H9 (cell line): ENCODE measurements at regions not wholly inside any gene's neighbourhood (a gene's known extent, or its start where the extent isn't known, plus 50 kb on each side); places are given as distances from the start of the nearest gene placed in this dataset.

Experiments used
- DNase-seq: peaks from one replicate; pipeline ENCODE4 v3.0.0-alpha.2; 2017
- H2AFZ ChIP-seq: one replicate; pipeline ENCODE4 v1.6.1; 2013; ENCODE audit warnings: mild to moderate bottlenecking, low read length, control low read depth, moderate library complexity
- H2AK5ac ChIP-seq: 2 replicates; pipeline ENCODE4 v1.6.1; 2013; ENCODE audit warnings: low read length, control low read depth, mixed read lengths; ENCODE audit not compliant: insufficient read length
- H2BK120ac ChIP-seq: one replicate; pipeline ENCODE4 v1.6.1; 2013; ENCODE audit warnings: low read depth, mild to moderate bottlenecking, low read length, control low read depth, inconsistent platforms; ENCODE audit not compliant: poor library complexity, severe bottlenecking
- H2BK12ac ChIP-seq: 2 replicates; pipeline ENCODE4 v1.6.1; 2013; ENCODE audit warnings: low read length, control low read depth, mixed read lengths, low read depth; ENCODE audit not compliant: insufficient read length
- H2BK15ac ChIP-seq: 2 replicates; pipeline ENCODE4 v1.6.1; 2013; ENCODE audit warnings: low read depth, low read length, control low read depth
- H2BK20ac ChIP-seq: one replicate; pipeline ENCODE4 v1.6.1; 2013; ENCODE audit warnings: low read depth, mild to moderate bottlenecking, low read length, control low read depth, inconsistent platforms; ENCODE audit not compliant: poor library complexity, severe bottlenecking
- H2BK5ac ChIP-seq: 2 replicates; pipeline ENCODE4 v1.6.1; 2013; ENCODE audit warnings: low read length, control low read depth, mixed read lengths; ENCODE audit not compliant: insufficient read length
- H3K14ac ChIP-seq: 2 replicates; pipeline ENCODE4 v1.6.1; 2013; ENCODE audit warnings: low read length, control low read depth; ENCODE audit not compliant: insufficient read depth
- H3K18ac ChIP-seq: 2 replicates; pipeline ENCODE4 v1.6.1; 2013; ENCODE audit warnings: low read depth, mild to moderate bottlenecking, mixed read lengths, low read length, control low read depth; ENCODE audit not compliant: insufficient read length
- H3K23ac ChIP-seq: 2 replicates; pipeline ENCODE4 v1.6.1; 2013; ENCODE audit warnings: low read length, control low read depth, mixed read lengths, low read depth; ENCODE audit not compliant: insufficient read length
- H3K23me2 ChIP-seq: 2 replicates; pipeline ENCODE4 v1.6.1; 2013; ENCODE audit warnings: low read depth, mild to moderate bottlenecking, mixed read lengths, low read length, control low read depth; ENCODE audit not compliant: insufficient read length, poor library complexity, severe bottlenecking
- H3K27ac ChIP-seq: 2 replicates; pipeline ENCODE4 v1.5.1; 2013; ENCODE audit warnings: low read length, control low read depth, mixed read lengths, low read depth; ENCODE audit not compliant: insufficient read length
- H3K27me3 ChIP-seq: 2 replicates; pipeline ENCODE4 v1.6.1; 2013; ENCODE audit warnings: low read length, control low read depth, inconsistent platforms; ENCODE audit not compliant: insufficient read depth
- H3K4ac ChIP-seq: 2 replicates; pipeline ENCODE4 v1.6.1; 2013; ENCODE audit warnings: low read depth, mild to moderate bottlenecking, control low read depth, inconsistent platforms, low read length, moderate library complexity
- H3K4me1 ChIP-seq: 2 replicates; pipeline ENCODE4 v1.6.1; 2013; ENCODE audit warnings: low read length, control low read depth, inconsistent platforms; ENCODE audit not compliant: insufficient read depth
- H3K4me2 ChIP-seq: 2 replicates; pipeline ENCODE4 v1.6.1; 2013; ENCODE audit warnings: low read length, control low read depth, mixed read lengths; ENCODE audit not compliant: insufficient read length, insufficient read depth
- H3K56ac ChIP-seq: 2 replicates; pipeline ENCODE4 v1.6.1; 2013; ENCODE audit warnings: low read depth, mild to moderate bottlenecking, mixed read lengths, low read length, control low read depth; ENCODE audit not compliant: insufficient read length
- H3K79me1 ChIP-seq: 2 replicates; pipeline ENCODE4 v1.6.1; 2013; ENCODE audit warnings: low read depth, mild to moderate bottlenecking, moderate library complexity, low read length, control low read depth, inconsistent platforms; ENCODE audit not compliant: insufficient read depth, poor library complexity, severe bottlenecking
- H3K79me2 ChIP-seq: 2 replicates; pipeline ENCODE4 v1.6.1; 2013; ENCODE audit warnings: low read length, control low read depth, inconsistent platforms; ENCODE audit not compliant: insufficient read depth
- H3K9ac ChIP-seq: 2 replicates; pipeline ENCODE4 v1.6.1; 2013; ENCODE audit warnings: low read length, control low read depth, mixed read lengths; ENCODE audit not compliant: insufficient read length; ENCODE audit errors: extremely low read depth
- H3K9me3 ChIP-seq: one replicate; pipeline ENCODE4 v1.6.1; 2013; ENCODE audit warnings: low read depth, low read length, inconsistent platforms; ENCODE audit not compliant: control insufficient read depth
- H3T11ph ChIP-seq: one replicate; pipeline ENCODE4 v1.6.1; 2013; ENCODE audit warnings: mild to moderate bottlenecking, low read length, control low read depth, inconsistent platforms
- H4K20me1 ChIP-seq: one replicate; pipeline ENCODE4 v1.6.1; 2013; ENCODE audit not compliant: control insufficient read depth, insufficient read length, insufficient read depth
- H4K5ac ChIP-seq: 2 replicates; pipeline ENCODE4 v1.6.1; 2013; ENCODE audit warnings: low read depth, mild to moderate bottlenecking, mixed read lengths, low read length, control low read depth; ENCODE audit not compliant: insufficient read length
- H4K8ac ChIP-seq: replicated peaks from 2 replicates; pipeline ENCODE4 v1.6.1; 2013; ENCODE audit warnings: low read length, control low read depth, mixed read lengths, low read depth; ENCODE audit not compliant: insufficient read length
- H4K91ac ChIP-seq: 2 replicates; pipeline ENCODE4 v1.6.1; 2013; ENCODE audit warnings: low read depth, mild to moderate bottlenecking, moderate library complexity, mixed read lengths, low read length, control low read depth; ENCODE audit not compliant: insufficient read length
- H3K27ac Mint-ChIP-seq, 3 experiments: 2 replicates in 2 of 3; 3 replicates in 1 of 3; pipeline ENCODE4 v1.8.0; 2020 to 2021; ENCODE audit warnings: mixed read lengths in 3 of 3, mild to moderate bottlenecking in 1 of 3, moderate library complexity in 1 of 3
- H3K27me3 Mint-ChIP-seq: 2 replicates; pipeline ENCODE4 v1.8.0; 2021; ENCODE audit warnings: low read depth, mild to moderate bottlenecking, moderate library complexity, mixed read lengths
- H3K36me3 Mint-ChIP-seq, 3 experiments: 2 replicates in 2 of 3; 3 replicates in 1 of 3; pipeline ENCODE4 v1.8.0; 2020 to 2021; ENCODE audit warnings: low read depth in 3 of 3, mixed read lengths in 3 of 3; ENCODE audit not compliant: insufficient read depth in 1 of 3
- H3K4me1 Mint-ChIP-seq, 2 experiments: 2 replicates each; pipeline ENCODE4 v1.8.0; 2020; ENCODE audit warnings: mixed read lengths in 2 of 2
- H3K4me3 Mint-ChIP-seq, 2 experiments: 2 replicates in 1 of 2; 3 replicates in 1 of 2; pipeline ENCODE4 v1.8.0; 2020 to 2021; ENCODE audit warnings: mild to moderate bottlenecking in 2 of 2, mixed read lengths in 2 of 2, moderate library complexity in 1 of 2
- H3K9me3 Mint-ChIP-seq, 2 experiments: 2 replicates in 1 of 2; 3 replicates in 1 of 2; pipeline ENCODE4 v1.8.0; 2020; ENCODE audit warnings: mild to moderate bottlenecking in 2 of 2, mixed read lengths in 2 of 2, moderate library complexity in 1 of 2
- CTCF ChIP-seq: fragments of 200-600 bp; sonication (generic); conservative IDR thresholded peaks from 3 replicates; pipeline ENCODE4 v1.8.0; 2021; ENCODE audit warnings: antibody characterized with exemption, mild to moderate bottlenecking
- WGBS: extraction: QIAGEN DNeasy Blood & Tissue Kit; methylation state at CpG from one replicate; pipeline ENCODE4 v1.1.7; 2013; ENCODE audit warnings: missing lambda C conversion rate, low lambda C conversion rate, mixed read lengths; ENCODE audit not compliant: insufficient read length; ENCODE audit errors: extremely low coverage; 5-methylcytosine and 5-hydroxymethylcytosine counted together

GRCh38 chr15:91710080-91710698, 143.3 kb upstream of the SLCO3A1 start:
- H2AFZ ChIP-seq, result no peak overlapping the region
- H3K23ac ChIP-seq, result no peak overlapping the region
- no peak overlapping the region for H3K4me2 ChIP-seq
- no peaks in the 10 kb centered on the region; the same call in 1 of the 2 replicates for H3K4me1 ChIP-seq
- H2BK20ac ChIP-seq, result no peak overlapping the region
- H3K27me3 Mint-ChIP-seq, result peaks cover 2% of the 10 kb centered on the region
- H3K9me3 ChIP-seq, result no peaks in the 10 kb centered on the region
- no peak overlapping the region for H3K18ac ChIP-seq
- H4K20me1 ChIP-seq, result no peaks in the 10 kb centered on the region
- no peak overlapping the region for H2BK120ac ChIP-seq
- no peaks in the 10 kb centered on the region for H3K79me2 ChIP-seq
- no peaks in the 10 kb centered on the region for H3K79me1 ChIP-seq
- H2AK5ac ChIP-seq, result no peak overlapping the region
- TF ChIP-seq CTCF, result no peak
- H3K9me3 Mint-ChIP-seq, result peaks cover 2 to 7% of the 10 kb centered on the region in 2 experiments; a peak in 1 of 5 replicates
- no CpG with 5 or more reads among the region's 3 CpGs for WGBS
- no peak overlapping the region for H4K8ac ChIP-seq
- H3K4ac ChIP-seq, result no peak overlapping the region
- H2BK12ac ChIP-seq, result no peak overlapping the region
- no peak overlapping the region for H3K4me3 Mint-ChIP-seq
- H2BK15ac ChIP-seq, result no peak overlapping the region
- no peak overlapping the region for H3K9ac ChIP-seq
- no peaks in the 10 kb centered on the region for H3K23me2 ChIP-seq
- no peak overlapping the region for H3T11ph ChIP-seq
- peaks cover 6 to 10% of the 10 kb centered on the region in 2 experiments; a peak in 3 of 4 replicates for H3K4me1 Mint-ChIP-seq
- H3K36me3 Mint-ChIP-seq, result no peaks in the 10 kb centered on the region
- H2BK5ac ChIP-seq, result no peak overlapping the region
- H3K27ac ChIP-seq, result no peak overlapping the region
- H4K5ac ChIP-seq, result no peak overlapping the region
- DNase-seq, result no peak
- H4K91ac ChIP-seq, result no peak overlapping the region
- no peak overlapping the region for H3K14ac ChIP-seq
- H3K27ac Mint-ChIP-seq, result no peak overlapping the region
- H3K27me3 ChIP-seq, result no peaks in the 10 kb centered on the region
- no peak overlapping the region for H3K56ac ChIP-seq
